Erythroblast (primary cell): ENCODE measurements at regions not wholly inside any gene's neighbourhood (a gene's known extent, or its start where the extent isn't known, plus 50 kb on each side); places are given as distances from the start of the nearest gene placed in this dataset.
A peak's percentile ranks its signal among the peaks of the same experiment; 100 is the strongest.
"Not testable (repeated sequence)": the region's sequence is repeated elsewhere in the genome, so short reads cannot be mapped to it uniquely, and the experiment has no call there.

Source experiments
- DNase-seq, 2 experiments: peaks; one replicate each; lab custom pipeline; 2025; lab: John Stamatoyannopoulos, UW
- GATA1 ChIP-seq: IDR thresholded peaks from 2 replicates; pipeline ENCODE4 v1.6.1; 2011; ENCODE audit warnings: low read depth, mild to moderate bottlenecking, control low read depth, low read length, moderate library complexity
- POLR2A ChIP-seq: IDR thresholded peaks from 2 replicates; pipeline ENCODE4 v1.6.1; 2011; ENCODE audit warnings: mild to moderate bottlenecking, low read length

- TF ChIP-seq POLR2A (no peak), GATA1 (no peak)
- no peak for DNase-seq
Measured at GRCh38 chr3:139110072-139110830, 65.6 kb upstream of the PRR23C start.

GRCh38 chr3:139110929-139111328 lies 66.2 kb upstream of the PRR23C start:
- DNase-seq: not testable (repeated sequence)

DNA sequence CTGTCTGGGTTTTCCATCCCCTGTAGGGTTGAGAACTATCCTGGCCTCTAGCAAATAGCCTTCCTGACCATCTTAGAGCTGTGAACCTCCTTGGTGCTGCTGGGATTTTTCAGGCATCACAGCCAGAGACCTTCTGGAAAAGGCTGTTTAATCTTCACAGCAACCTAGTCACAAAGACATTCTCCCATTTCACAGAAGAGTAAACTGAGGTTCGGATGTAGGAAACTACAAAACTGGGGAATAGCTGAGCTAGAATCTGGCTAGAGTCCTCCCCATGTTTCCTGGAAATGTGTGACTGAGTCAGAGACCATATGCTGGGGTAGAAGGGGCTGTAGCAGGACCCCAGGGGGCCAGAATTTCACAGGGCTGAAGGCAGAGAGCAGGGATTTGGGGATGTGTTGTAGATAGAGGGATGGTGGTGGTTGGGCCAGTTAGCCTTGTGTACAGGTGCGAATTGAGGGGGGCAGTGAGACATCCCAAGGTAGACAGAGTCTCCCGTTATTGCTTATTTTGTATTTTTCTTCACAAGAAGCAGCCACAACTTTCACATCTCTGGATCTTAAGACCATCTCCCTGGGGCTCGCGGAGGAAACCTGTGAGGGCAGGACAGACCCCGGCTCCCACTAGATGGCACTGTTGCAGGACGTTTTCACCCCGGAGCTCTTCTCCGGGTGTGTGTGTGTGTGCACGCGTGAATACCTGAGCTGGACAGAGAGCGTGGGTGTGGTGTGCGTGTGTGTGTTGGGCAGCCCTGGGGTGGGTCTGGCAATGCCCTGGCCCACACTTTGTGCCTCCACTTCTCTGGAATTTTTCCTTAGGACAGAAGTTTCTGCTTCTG lies 66.9 kb upstream of the PRR23C start:
- no peak for TF ChIP-seq POLR2A
- no peak for TF ChIP-seq GATA1
- DNase-seq: peak; percentile 35 to 69

DNA sequence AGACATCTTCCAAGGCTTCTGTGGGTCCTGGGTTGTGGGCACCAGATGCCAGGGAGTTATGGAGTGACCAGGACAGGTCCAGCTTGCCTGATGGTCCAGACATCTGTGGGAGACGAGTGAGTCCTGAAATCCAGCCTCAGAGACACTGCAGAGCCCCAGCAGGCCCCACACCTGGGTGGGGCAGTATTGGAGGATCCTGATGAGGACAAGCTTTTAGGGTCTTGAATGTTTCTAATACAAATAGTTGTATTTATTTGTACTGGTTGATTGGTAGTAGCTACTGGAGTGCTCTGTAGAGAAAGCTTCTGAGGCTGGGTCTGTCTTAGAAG lies 67.5 kb upstream of the PRR23C start:
- no peak for TF ChIP-seq GATA1
- TF ChIP-seq POLR2A: no peak
- no peak for DNase-seq

DNA sequence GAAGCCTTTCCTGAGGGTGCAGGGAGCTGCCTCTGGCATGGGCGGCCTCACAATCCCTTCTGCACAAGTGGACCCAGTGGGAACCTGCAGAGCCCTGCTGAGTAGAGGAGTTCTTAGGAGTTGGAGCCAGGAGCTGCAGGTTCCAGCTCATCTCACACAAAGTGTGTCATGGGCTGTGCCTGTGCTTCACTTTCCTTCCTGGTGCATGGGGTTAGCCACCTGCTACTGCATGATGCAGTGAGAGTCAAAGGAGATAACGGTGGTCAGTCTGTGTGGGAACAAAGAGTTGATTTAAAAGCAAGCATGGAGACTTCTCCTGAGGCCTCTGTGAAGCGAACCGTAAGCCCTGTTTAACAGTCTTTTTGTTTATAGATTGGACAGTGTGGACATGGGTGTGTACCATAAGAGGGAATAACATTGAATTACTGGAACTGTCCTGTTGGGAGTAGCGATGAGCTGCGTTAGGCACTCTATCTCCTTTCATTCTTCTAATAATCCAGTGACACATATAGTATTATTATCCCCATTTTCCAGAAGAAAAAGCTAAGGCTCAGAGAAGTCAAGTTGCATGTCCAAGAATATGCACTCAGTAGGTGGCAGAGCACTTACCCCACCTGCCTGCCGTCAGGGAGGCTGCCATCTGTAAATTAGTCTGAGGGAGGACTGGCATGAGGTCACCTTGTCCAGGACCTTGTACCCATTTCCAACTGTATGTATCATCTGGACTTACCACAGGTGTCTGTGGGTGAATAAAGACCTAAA lies 68.7 kb upstream of the PRR23C start:
- TF ChIP-seq POLR2A: no peak
- TF ChIP-seq GATA1: no peak
- DNase-seq: peak; percentile 25 to 31

- no peak for TF ChIP-seq GATA1
- TF ChIP-seq POLR2A: no peak
- peak; percentile 25 to 49 for DNase-seq
Measured at GRCh38 chr3:139113993-139114375, 69.3 kb upstream of the PRR23C start.

DNA sequence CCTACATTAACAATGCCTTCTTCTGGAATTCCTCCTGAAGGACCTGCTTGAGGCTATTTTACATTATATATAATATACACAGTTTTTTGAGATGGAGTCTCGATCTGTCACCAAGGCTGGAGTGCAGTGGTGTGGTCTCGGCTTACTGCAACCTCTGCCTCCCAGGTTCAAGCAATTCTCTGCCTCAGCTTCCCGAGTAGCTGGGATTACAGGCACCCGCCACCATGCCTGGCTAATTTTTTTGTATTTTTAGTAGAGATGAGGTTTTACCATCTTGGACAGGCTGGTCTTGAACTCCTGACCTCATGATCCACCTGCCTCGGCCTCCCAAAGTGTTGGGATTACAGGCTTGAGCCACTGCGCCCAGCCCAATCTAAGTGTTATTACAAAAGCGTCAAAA lies 71.9 kb upstream of the PRR23C start:
- DNase-seq: not testable (repeated sequence)

GRCh38 chr3:139117136-139117675 lies 72.5 kb upstream of the PRR23C start:
- TF ChIP-seq POLR2A: no peak
- TF ChIP-seq GATA1: no peak
- DNase-seq: no peak

DNA sequence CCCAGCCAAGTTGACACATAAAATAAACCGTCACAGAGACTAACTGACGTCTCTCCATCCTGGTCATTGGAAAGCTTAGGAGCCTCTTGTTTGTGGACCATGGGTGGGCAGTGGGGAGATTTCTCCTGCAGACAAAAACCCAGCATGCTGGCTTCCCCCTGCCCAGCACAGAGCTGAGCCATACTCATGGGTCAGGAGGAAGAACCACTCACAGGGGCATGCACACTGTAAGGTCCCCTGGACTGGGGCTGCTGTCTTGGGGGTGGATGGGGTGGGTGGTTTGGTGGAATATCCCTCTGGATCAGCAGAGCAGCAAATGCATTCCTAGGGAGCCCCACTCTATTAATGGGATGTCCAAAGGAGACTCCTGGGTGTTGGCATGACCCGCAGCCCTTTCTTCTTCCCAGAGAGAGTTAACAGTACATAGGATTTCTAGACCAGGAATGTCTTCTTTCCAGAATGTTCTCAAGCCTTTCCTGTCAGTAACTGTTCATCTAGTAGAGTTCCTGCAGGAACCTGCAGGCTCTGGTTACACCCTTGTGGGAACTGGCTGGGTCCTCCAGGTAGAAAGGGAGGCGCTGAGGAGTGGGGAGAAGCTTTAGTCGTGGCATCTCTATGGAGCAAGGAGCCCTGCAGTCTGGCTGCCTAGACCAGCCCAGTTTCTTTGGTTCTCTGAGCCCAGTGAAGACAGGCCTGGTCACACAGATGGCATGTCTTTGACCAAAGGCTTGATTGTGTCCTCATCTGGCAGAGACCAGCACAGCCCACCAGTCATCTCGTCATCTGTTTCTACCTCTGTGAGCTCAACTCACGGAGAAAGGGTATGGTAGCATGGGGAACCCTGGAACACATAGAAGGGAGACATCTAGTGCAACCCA lies 73.4 kb upstream of the PRR23C start:
- no peak for DNase-seq
- no peak for TF ChIP-seq GATA1
- no peak for TF ChIP-seq POLR2A

DNA sequence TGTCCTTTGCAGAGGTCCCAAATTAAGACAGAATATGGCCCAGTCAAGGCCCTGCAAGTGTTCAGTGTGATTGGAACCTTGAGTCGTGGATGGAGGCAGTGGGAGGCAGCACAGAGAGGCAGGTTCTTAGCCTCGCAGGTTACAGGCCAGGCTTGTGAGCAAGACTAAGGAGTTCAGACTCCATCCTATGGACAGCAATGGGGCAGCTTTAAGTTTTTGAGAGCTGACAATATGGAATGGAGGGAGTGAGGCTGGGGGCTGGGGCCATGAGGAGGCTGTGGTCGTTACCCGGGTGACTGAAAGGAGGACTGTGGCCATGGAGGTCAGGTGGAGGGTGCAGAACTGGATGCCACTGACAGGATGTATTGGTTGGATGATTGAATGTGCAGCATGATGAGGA lies 74.1 kb upstream of the PRR23C start:
- TF ChIP-seq GATA1: no peak
- no peak for TF ChIP-seq POLR2A
- DNase-seq: no peak

GRCh38 chr3:139119331-139120025 lies 74.8 kb upstream of the PRR23C start:
- TF ChIP-seq GATA1 (no peak), POLR2A (no peak)
- no peak for DNase-seq
